WERI-Rb-1 (cell line): ENCODE measurements at regions not wholly inside any gene's neighbourhood (a gene's known extent, or its start where the extent isn't known, plus 50 kb on each side); places are given as distances from the start of the nearest gene placed in this dataset.

ENCODE experiments used
- DNase-seq: peaks from one replicate; pipeline ENCODE4 v3.0.0-alpha.2; 2020
- H3K27ac ChIP-seq: fragments of 250-450 bp; sonication (Bioruptor Pico); 2 replicates; pipeline ENCODE4 v1.5.1; 2020; ENCODE audit warnings: mild to moderate bottlenecking, moderate library complexity
- H3K27me3 ChIP-seq: fragments of 250-450 bp; sonication (Bioruptor Pico); 2 replicates; pipeline ENCODE4 v1.5.1; 2021; ENCODE audit warnings: mild to moderate bottlenecking, low read depth, moderate library complexity; ENCODE audit not compliant: insufficient read depth, severe bottlenecking
- H3K36me3 ChIP-seq: fragments of 250-450 bp; sonication (Bioruptor Pico); 2 replicates; pipeline ENCODE4 v1.5.1; 2020; ENCODE audit warnings: mild to moderate bottlenecking, moderate library complexity
- H3K4me3 ChIP-seq: 2 replicates; pipeline ENCODE4 v1.5.1; 2011; ENCODE audit warnings: low read depth, mild to moderate bottlenecking, control low read depth, low read length
- H3K9me3 ChIP-seq: fragments of 250-450 bp; sonication (Bioruptor Pico); 2 replicates; pipeline ENCODE4 v1.5.1; 2021; ENCODE audit warnings: mild to moderate bottlenecking, moderate library complexity; ENCODE audit not compliant: severe bottlenecking
- CTCF ChIP-seq: IDR thresholded peaks from 2 replicates; pipeline ENCODE4 v1.5.1; 2011; ENCODE audit warnings: low read depth, mild to moderate bottlenecking, control low read depth, inconsistent platforms, low read length

DNA sequence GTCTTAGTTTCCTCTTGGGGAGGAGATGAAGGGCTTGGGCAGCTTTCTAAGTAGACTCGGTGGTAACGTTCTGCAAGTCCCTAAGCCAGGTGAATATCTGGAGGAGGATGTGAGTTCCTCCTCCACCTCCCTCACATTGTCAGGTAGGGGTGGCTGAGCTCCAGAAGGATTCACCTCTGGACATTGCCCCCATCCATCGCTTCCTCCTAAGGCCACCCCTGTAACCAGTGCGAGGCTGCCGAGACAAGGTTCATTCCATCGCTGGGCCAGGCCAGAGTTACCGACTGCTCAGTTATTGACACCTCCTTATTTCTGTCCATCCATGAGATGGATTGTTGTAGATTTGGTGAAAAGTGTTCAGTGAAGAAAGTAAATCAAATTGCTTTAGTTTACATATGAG is 334.1 kb upstream of the KLF6 start:
- Histone ChIP-seq H3K27me3 (no peaks in the 10 kb centered on the region), H3K4me3 (no peak overlapping the region), H3K36me3 (no peaks in the 10 kb centered on the region), H3K27ac (no peak overlapping the region), H3K9me3 (no peaks in the 10 kb centered on the region)
- TF ChIP-seq CTCF = no peak
- DNase-seq = no peak

GRCh38 chr10:4117604-4118003 is 332.6 kb upstream of the KLF6 start:
- H3K9me3 ChIP-seq = no peaks in the 10 kb centered on the region
- no peak for DNase-seq
- H3K27me3 ChIP-seq = no peaks in the 10 kb centered on the region
- no peak overlapping the region for H3K4me3 ChIP-seq
- no peak overlapping the region for H3K27ac ChIP-seq
- no peak for TF ChIP-seq CTCF
- no peaks in the 10 kb centered on the region for H3K36me3 ChIP-seq

DNA sequence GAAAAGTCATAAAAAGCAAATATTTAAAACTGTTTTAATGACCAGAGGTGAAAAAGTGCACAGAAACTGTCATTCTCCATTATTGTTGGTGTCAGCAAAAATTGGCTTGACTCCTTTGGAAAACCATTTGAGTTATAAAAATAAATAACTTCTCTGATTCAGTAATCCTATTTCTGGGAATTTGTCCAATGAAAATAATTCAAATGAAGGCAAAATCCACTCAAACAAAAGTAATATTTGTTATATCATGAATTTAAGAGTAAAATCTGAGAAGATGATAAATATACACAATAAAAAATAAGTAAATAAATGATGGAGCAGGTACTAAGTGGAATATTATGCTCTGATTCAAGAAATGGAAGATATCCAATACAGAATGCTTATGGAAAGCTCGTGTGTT is 326.6 kb upstream of the KLF6 start:
- Histone ChIP-seq H3K36me3 (no peaks in the 10 kb centered on the region), H3K9me3 (no peaks in the 10 kb centered on the region), H3K27ac (no peak overlapping the region), H3K27me3 (no peaks in the 10 kb centered on the region), H3K4me3 (no peak overlapping the region)
- TF ChIP-seq CTCF = no peak
- no peak for DNase-seq

- DNase-seq = no peak
- Histone ChIP-seq H3K9me3 (no peaks in the 10 kb centered on the region), H3K4me3 (no peak overlapping the region), H3K27me3 (no peaks in the 10 kb centered on the region), H3K36me3 (no peaks in the 10 kb centered on the region), H3K27ac (no peak overlapping the region)
- TF ChIP-seq CTCF = no peak
Observed at GRCh38 chr10:4109469-4109868, 324.5 kb upstream of the KLF6 start.

- Histone ChIP-seq H3K27me3 (no peaks in the 10 kb centered on the region), H3K27ac (no peak overlapping the region), H3K36me3 (no peaks in the 10 kb centered on the region), H3K9me3 (no peaks in the 10 kb centered on the region), H3K4me3 (no peak overlapping the region)
- DNase-seq = no peak
- no peak for TF ChIP-seq CTCF
Observed at GRCh38 chr10:4108693-4109092, 323.7 kb upstream of the KLF6 start.

DNA sequence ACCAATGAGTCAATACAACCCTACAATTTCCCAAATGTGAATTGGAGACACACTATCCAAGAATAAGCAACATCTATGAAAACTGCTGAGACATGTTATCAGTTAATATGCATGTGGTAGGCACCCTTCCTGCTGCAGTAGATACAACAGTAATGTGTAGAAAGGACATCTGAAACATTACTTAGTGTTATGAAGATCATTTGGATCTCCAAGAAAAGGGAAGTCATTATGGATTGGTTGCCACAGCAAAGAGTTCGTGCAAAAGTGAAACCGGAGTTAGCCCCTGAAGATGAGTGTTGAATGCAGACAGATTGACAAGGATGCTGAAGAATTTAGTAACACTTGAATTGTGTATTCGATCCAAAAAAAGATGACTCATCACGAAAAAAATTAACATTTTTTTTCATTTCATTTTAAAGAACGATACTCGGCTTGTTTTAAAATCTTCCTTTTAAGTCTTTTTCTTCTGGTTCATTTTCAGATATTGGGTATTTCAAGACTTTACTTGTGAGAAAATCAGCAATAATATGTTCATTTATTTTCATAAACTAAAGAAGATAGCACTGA is 322.4 kb upstream of the KLF6 start:
- no peak for TF ChIP-seq CTCF
- no peaks in the 10 kb centered on the region for H3K9me3 ChIP-seq
- H3K27ac ChIP-seq = no peak overlapping the region
- no peaks in the 10 kb centered on the region for H3K36me3 ChIP-seq
- no peaks in the 10 kb centered on the region for H3K27me3 ChIP-seq
- H3K4me3 ChIP-seq = no peak overlapping the region
- DNase-seq = no peak
